Naive thymus-derived CD4-positive, alpha-beta T cell (primary cell): ENCODE measurements at regions not wholly inside any gene's neighbourhood (a gene's known extent, or its start where the extent isn't known, plus 50 kb on each side); places are given as distances from the start of the nearest gene placed in this dataset.
"Not testable (repeated sequence)": the region's sequence is repeated elsewhere in the genome, so short reads cannot be mapped to it uniquely, and the experiment has no call there.

Experiments used
- ATAC-seq: fragments of 150-1000 bp; cut with Tn5 transposase; 2 replicates; pipeline ENCODE4 v1.10.0; 2021; ENCODE audit warnings: mild to moderate bottlenecking, moderate library complexity
- CTCF ChIA-PET: fragments of 350-600 bp; sonication (Branson Sonifier 250); formaldehyde crosslinking; loops from one replicate; lab custom pipeline; 2021; ENCODE audit warnings: antibody characterized with exemption; lab: Charles Lee
- POLR2A ChIA-PET: fragments of 350-600 bp; sonication (Branson Sonifier 250); formaldehyde crosslinking; loops from one replicate; lab custom pipeline; 2021; ENCODE audit warnings: antibody characterized with exemption, inconsistent platforms; lab: Charles Lee
- DNase-seq, 9 donors: peaks; one replicate each; pipeline versions ENCODE4 v3.0.0 to v3.0.0-alpha.2; 2020 to 2022; ENCODE audit warnings: mixed read lengths in 1 of 9
- H3K27ac ChIP-seq: one replicate; pipeline ENCODE4 v1.7.0; 2013; ENCODE audit warnings: mild to moderate bottlenecking, low read depth, low read length, moderate library complexity
- H3K27me3 ChIP-seq, 2 donors: one replicate each; pipeline ENCODE4 v1.7.0; 2013; ENCODE audit warnings: low read length in 2 of 2, mild to moderate bottlenecking in 2 of 2, moderate library complexity in 2 of 2; ENCODE audit not compliant: control insufficient read depth in 2 of 2, insufficient read depth in 2 of 2
- H3K36me3 ChIP-seq, 3 experiments: 1 replicate in 2 of 3; 2 replicates in 1 of 3; pipeline ENCODE4 v1.7.0; 2013; ENCODE audit warnings: low read length in 3 of 3, mild to moderate bottlenecking in 3 of 3, moderate library complexity in 1 of 3; ENCODE audit not compliant: insufficient read depth in 3 of 3, control insufficient read depth in 2 of 3
- H3K4me1 ChIP-seq, 2 donors: one replicate each; pipeline ENCODE4 v1.7.0; 2013; ENCODE audit warnings: low read length in 2 of 2, mild to moderate bottlenecking in 2 of 2, moderate library complexity in 1 of 2; ENCODE audit not compliant: control insufficient read depth in 2 of 2, insufficient read depth in 2 of 2
- H3K4me3 ChIP-seq: 2 replicates; pipeline ENCODE4 v1.7.0; 2013; ENCODE audit warnings: mild to moderate bottlenecking, low read length
- H3K9me3 ChIP-seq, 3 experiments: 1 replicate in 2 of 3; 2 replicates in 1 of 3; pipeline ENCODE4 v1.7.0; 2013; ENCODE audit warnings: low read length in 3 of 3; ENCODE audit not compliant: control insufficient read depth in 2 of 3
- H3K27ac Mint-ChIP-seq, 9 donors: one replicate each; pipeline ENCODE4 v1.8.0; 2020 to 2022; ENCODE audit warnings: mixed read lengths in 9 of 9, mild to moderate bottlenecking in 8 of 9, moderate library complexity in 5 of 9, inconsistent platforms in 2 of 9
- H3K27me3 Mint-ChIP-seq, 5 donors: one replicate each; pipeline ENCODE4 v1.8.0; 2021 to 2022; ENCODE audit warnings: mixed read lengths in 5 of 5, mild to moderate bottlenecking in 1 of 5
- H3K36me3 Mint-ChIP-seq, 5 donors: one replicate each; pipeline ENCODE4 v1.8.0; 2020 to 2022; ENCODE audit warnings: mixed read lengths in 5 of 5, mild to moderate bottlenecking in 3 of 5, inconsistent platforms in 1 of 5
- H3K4me1 Mint-ChIP-seq, 7 donors: one replicate each; pipeline ENCODE4 v1.8.0; 2020 to 2022; ENCODE audit warnings: mixed read lengths in 7 of 7, mild to moderate bottlenecking in 3 of 7, inconsistent platforms in 1 of 7
- H3K4me3 Mint-ChIP-seq, 10 donors: one replicate each; pipeline ENCODE4 v1.8.0; 2020 to 2022; ENCODE audit warnings: mild to moderate bottlenecking in 10 of 10, mixed read lengths in 10 of 10, moderate library complexity in 6 of 10, inconsistent platforms in 2 of 10
- H3K9me3 Mint-ChIP-seq, 11 donors: one replicate each; pipeline ENCODE4 v1.8.0; 2020 to 2022; ENCODE audit warnings: mixed read lengths in 11 of 11, mild to moderate bottlenecking in 4 of 11, inconsistent platforms in 1 of 11, moderate library complexity in 1 of 11
- intact Hi-C, 2 donors: fragments of 100-400 bp; cut with micrococcal nuclease; formaldehyde crosslinking; loops; one replicate each; pipeline ENCODE4 v1.15.1; 2023

GRCh38 chr21:14284481-14284880, 68.5 kb downstream of the RBM11 start:
- no peak for DNase-seq
- no peak overlapping the region for H3K27ac ChIP-seq
- H3K4me3 Mint-ChIP-seq = no peak overlapping the region
- peaks cover 0 to 19% (median 7%) of the 10 kb centered on the region in 5 donors for H3K27me3 Mint-ChIP-seq
- H3K9me3 Mint-ChIP-seq = no peaks in the 10 kb centered on the region
- peaks cover 0 to 3% (median 0%) of the 10 kb centered on the region in 7 donors for H3K4me1 Mint-ChIP-seq
- H3K27me3 ChIP-seq = no peaks in the 10 kb centered on the region
- no peaks in the 10 kb centered on the region for H3K36me3 ChIP-seq
- CTCF ChIA-PET = no interaction called here
- no peak for ATAC-seq
- no peaks in the 10 kb centered on the region for H3K36me3 Mint-ChIP-seq
- no peaks in the 10 kb centered on the region for H3K9me3 ChIP-seq
- no peaks in the 10 kb centered on the region for H3K4me1 ChIP-seq
- H3K4me3 ChIP-seq = no peak overlapping the region
- H3K27ac Mint-ChIP-seq = no peak overlapping the region
- POLR2A ChIA-PET = no interaction called here
- intact Hi-C loops = no loop called here

- H3K4me1 Mint-ChIP-seq, DNase-seq, H3K4me1 ChIP-seq, H3K36me3 Mint-ChIP-seq, H3K9me3 Mint-ChIP-seq, intact Hi-C loops, H3K27ac ChIP-seq, H3K9me3 ChIP-seq, ATAC-seq, H3K27ac Mint-ChIP-seq, POLR2A ChIA-PET, H3K27me3 ChIP-seq, CTCF ChIA-PET, H3K4me3 ChIP-seq, H3K36me3 ChIP-seq: not testable (repeated sequence)
- H3K4me3 Mint-ChIP-seq = peak overlapping the region in 1 of 10 donors; percentile 13
- peaks cover 0 to 25% (median 11%) of the 10 kb centered on the region in 5 donors for H3K27me3 Mint-ChIP-seq
Measured at GRCh38 chr21:14281188-14281900, 65.4 kb downstream of the RBM11 start.
